NCI-H2196 treated with DMSO at 0.1 percent for 48 hours (cell line): ENCODE measurements at regions not wholly inside any gene's neighbourhood (a gene's known extent, or its start where the extent isn't known, plus 50 kb on each side); places are given as distances from the start of the nearest gene placed in this dataset.

Experiments used
- DNase-seq: peaks from one replicate; lab custom pipeline; 2025; ENCODE audit not compliant: unreplicated experiment; lab: John Stamatoyannopoulos, UW

DNA sequence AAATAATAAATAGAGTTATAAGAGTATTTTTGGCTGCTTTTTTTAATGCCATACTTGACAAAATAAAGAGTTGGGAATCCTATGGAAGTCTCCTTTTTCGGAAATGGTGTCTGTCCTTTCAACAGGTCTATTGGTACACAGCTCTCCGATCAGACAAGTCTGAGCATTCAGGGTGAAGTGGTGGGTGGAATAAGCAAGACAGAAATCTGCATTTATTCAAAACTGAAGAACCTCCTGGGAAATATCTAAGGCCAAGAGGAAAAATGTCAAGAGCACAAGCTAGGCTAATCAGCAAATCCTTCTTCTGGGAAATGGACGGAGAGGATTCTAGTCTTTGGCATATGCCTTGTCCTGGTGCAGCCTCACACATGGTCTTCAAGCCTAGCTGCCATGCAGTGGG is 309.0 kb downstream of the CENPC start:
- no peak for DNase-seq

DNA sequence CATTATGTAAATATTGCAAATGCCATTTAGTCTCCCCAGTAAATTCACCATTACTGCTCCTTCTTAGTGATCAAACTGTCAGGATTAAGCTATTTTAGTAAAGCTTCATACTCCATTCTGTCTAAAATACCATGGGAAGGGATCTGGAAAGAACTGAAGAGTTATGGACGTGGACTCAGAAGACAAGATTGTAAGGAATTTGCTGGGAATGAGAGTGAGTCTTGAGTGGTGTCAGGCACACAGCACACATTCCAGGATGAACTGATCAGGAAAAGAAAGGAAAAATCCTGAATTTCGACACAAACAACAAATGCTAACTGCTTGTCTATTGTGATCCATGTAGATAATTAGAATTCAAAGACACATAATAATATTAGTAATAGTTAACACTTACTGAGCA is 311.0 kb downstream of the CENPC start:
- no peak for DNase-seq

DNA sequence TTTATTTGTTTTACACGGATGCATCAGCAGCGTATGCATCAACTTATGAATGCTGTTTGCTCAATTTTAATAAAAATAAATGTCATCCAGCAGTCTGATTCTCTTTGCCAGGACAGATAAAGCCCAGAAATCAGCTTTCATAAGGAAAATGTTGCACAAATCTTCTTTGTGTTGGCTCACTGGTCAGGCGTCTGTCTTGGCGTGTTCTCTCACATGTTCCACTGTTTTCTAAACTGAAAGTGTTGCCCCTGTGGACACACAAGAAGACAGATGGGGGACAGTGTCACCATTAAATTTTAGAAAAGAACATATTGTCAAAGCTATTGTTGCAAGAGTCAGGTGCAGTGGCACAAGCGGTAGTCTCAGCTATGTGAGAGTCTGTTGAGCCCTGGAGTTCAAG is 316.2 kb downstream of the CENPC start:
- DNase-seq = no peak

DNA sequence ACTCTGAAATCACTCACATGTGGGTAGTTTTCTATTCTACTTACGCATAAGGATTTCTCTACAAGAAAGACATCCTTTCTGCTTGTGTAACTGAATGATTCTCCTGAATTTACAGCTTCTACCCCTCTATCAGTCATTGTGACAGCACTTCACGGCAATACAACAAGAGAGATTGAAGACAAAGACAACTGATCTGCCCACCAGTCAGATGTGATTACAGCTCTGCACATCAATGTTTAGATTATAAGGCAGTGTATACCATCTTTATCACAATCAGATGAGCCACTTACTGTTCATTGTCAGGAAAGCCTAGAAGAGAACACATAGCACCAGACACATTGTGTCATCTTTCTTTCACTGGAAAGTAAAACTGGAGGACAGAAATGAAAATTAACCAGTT is 324.4 kb downstream of the CENPC start:
- no peak for DNase-seq

DNA sequence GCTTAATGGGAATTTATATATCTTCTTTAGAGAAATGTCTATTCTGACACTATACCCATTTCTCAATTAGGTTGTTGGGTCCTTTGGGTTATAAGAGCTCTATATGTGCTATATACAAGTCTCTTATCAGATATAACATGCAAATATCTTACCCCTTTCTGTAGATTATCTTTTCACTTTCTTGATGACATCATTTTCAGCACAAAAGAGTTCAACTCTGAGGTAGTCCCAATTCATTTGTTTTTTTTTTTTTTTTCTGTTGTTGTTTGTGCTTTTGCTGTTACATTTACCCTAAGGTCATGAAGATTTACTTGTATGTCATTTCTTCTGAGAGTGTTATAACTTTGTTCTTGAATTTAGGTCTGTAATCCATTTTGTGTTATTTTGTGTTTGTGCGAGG is 326.4 kb downstream of the CENPC start:
- no peak for DNase-seq

DNA sequence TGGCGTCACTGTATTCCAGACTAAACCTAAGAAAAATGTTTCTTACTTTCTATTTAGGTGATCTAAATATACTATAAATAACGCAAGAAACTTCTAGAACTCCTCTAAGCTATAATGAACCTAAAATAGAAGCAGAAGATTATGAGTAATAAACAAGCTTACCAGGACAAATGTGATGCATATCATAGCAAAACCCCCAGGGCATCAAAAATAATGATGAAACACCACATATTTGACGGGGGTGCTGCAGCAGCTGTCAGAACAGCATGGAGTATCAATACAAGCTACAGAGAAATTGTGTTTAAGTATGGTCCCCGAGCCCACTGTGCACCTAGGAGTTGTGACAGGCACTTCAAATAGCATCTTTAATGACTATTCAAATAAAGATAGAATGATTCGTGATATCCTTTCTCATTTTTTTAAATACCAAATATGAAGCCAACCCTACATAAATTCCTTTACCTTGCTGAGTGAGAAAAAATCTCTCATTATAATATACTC is 337.3 kb downstream of the CENPC start:
- no peak for DNase-seq

DNA sequence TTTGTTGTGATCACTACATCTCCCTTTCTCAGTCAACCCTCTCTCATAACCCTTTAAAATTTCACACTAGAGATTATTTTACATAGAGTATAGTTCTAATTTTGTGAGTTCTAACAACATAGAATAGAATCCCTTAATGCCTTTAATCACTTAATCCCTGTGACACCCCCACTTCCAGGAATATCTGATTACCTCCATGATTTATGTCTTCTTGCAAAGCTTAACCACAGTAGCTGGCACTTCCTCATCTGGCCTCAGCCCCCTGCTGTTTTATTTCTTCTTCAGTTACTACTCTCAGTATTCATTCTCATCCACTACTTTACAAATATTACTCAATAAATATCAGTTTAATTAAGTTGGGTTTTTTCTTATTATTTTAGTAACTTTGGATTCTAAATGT is 340.9 kb downstream of the CENPC start:
- no peak for DNase-seq

DNA sequence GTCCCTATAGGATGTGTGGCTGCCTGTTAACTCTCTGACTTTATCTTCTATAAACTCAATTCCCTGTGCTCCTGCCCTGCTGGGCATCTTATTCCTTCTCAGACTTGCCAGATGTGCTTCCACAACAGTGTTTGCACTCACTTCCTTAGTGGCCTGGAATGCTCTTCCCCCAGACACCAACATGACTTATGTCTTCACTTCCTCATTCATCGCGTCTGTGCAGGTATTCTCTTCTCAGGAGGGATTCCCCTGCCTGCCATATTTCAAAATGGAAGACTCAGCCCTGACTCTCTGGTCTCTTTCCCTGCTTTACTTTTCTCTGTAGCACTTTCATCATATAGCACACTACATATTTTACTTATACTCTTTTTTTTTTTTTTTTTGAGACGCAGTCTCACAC is 344.0 kb downstream of the CENPC start:
- DNase-seq = no peak

DNA sequence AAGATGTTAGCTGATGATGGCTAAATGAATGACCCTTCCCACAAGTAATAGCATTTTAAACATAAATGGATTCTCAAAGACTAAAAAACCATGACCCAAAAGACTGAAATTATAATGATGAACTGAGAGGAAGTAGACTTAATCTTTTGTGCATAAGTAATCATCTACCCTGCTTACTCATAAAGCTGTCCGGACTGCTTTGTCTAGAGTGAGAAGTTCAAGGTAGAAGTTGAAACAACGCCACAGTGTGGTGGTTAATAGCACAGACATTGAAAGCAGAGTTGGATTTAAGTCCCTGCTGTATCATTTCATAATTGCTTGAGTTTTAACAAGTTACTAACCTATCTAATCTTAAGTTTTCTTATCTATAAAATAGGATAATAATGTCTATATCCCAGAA is 346.6 kb downstream of the CENPC start:
- DNase-seq = no peak

DNA sequence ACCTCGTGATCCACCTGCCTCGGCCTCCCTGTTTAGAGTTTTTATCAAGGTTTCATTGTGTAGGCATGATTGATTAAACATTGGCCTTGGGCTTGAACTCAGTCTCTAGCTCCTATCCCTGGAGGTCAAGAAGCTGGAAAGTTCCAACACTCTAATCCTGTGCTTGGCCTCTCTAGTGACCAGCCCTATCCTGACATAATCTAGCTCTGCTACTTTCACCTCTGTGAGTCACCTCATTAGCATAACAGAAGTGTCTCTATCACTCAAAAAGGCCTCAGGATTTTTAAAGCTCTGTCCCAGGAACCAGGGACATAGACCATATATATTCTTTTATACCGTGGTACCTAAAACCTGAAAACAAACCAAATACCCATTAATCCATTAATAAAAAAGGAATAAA is 377.5 kb downstream of the CENPC start:
- no peak for DNase-seq

DNA sequence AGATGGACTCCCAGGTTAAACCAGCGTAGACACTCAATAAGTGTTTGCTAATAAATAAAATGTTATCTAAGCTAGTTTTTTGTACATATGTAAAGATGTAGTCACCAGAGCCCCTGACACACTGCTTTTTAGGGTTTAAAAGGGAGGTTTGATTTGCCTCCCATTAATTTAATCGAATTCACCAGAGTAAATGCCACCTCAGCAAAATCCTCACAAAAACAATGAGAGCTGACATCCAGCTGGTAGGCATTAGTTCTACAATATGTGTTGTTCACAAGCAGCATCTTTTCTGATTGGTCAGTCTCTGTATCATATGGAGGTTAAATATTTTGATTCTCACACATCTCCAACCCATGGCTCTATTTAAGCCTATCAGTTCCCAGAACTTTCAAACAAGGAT is 382.6 kb downstream of the CENPC start:
- no peak for DNase-seq

DNA sequence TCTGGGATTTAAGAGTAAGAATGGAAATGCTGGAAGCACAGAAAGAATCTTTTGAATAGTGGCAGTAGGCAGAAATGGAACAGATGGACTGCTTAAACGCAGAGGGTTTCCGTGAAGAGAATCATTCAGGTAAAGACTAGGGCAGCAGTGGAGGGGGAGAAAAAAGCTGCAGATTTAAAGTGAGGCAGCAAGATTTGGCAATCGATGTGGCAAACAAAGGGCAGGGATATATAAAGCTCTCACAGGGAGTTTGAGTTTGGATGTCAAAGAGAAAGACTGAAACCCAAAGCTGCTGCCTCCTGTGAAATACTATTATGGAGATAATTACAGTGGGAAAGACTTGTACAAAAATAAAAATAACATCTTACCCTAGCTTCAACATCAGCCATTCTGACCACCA is 384.0 kb downstream of the CENPC start:
- no peak for DNase-seq

DNA sequence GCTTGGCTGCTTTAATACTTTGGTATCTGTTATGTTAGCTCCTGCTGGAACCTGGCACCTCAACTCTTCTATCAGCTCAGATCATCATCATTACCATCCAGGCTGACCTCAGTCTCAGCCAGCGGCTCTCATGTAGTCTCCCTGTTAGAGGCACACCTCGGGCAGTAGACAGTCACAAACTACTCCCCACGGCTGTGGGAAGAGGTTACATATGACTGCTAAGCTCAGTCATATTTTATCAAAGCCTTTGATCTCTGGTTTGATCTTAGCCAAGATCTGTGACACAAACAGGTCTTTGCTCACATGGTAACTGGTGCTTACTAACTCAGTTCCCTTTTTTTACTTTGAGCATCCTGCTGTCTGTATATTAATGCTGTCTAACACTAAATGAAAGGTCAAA is 384.9 kb downstream of the CENPC start:
- DNase-seq = no peak

DNA sequence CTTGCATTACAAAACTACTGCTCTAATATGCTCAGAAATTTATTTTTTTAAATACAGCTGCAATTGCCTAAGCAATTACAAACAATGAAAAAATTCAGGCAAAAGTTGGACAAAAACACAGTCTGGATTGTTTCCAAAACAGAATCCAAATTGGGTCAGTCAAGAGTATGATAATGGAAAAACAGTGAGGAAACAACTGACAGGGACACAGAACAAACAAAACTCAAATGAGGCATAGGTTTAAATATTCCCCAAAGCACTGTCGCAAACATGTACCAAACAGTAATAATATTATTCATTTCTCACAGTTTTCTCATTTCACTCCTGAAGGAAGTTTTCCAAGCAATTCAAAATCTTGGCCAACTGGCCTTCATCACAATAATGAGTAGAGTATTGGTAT is 386.6 kb downstream of the CENPC start:
- no peak for DNase-seq

DNA sequence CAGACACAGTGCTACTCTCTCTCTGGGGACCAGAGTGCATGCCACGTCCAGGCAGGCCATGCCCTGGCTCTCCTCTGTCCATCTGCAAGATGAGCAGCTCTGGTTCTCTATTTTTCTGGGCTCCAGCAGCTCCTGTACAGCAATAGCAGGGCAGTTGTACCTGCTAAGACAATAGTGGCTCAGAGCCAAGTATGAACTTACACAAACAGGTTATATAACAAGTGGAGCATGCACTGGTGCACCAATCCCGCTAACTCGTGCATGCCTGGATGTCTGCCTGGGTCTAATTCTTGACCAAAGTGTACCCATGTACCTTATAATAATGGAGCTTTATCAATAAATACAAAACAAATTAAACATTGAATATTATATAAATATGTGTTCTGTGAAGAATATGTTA is 392.3 kb downstream of the CENPC start:
- no peak for DNase-seq

DNA sequence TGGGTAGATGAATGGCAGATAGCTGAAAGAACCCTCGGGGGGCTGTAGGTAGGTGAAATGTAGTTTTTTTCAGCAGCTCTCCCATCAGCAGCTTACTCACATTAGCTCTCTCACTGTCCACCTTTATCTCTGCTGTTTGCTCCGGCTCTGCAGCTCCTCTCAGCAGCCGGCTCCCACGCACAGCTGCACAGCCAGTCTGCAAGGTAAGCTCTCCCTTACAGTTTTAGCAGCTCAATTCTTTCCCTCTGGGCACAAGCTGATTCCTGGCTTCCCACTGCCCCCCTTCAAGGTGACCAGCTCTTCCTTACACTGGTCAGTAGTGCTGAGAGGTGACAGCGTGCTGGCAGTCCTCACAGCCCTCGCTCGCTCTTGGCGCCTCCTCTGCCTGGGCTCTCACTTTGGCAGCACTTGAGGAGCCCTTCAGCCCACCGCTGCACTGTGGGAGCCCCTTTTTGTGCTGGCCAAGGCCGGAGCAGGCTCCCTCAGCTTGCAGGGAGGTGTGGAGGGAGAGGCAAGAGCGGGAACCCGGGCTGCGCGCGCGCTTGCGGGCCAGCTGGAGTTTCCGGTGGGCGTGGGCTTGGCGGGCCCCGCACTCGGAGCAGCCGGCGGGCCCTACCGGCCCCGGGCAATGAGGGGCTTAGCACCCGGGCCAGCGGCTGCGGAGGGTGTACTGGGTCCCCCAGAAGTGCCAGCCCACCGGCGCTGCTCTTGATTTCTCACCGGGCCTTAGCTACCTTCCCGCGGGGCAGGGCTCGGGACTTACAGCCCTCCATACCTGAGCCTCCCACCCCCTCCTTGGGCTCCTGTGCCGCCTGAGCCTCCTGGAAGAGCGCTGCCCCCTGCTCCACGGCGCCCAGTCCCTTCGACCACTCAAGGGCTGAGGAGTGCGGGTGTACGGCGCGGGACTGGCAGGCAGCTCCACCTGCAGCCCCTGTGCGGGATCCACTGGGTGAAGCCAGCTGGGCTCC is 393.6 kb downstream of the CENPC start:
- DNase-seq = no peak

DNA sequence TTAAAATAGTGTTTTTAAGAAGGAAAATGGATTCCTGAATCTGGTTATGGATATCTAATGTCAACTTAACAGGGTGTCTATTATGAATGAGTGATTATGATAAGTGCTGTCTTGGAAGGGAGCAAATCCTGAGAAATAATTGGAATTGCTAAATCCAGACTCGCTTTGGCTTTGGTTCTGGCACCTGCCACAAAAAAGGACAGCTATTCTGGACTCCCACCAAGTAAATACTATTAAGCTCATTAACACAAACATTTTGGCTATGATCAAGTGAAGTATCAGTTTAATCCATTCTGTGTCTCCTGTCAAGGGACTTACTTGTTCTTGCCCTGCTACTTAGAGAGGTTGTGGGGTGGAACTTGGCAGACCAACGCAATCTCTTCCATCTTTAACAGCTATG is 403.7 kb downstream of the CENPC start:
- DNase-seq = no peak

DNA sequence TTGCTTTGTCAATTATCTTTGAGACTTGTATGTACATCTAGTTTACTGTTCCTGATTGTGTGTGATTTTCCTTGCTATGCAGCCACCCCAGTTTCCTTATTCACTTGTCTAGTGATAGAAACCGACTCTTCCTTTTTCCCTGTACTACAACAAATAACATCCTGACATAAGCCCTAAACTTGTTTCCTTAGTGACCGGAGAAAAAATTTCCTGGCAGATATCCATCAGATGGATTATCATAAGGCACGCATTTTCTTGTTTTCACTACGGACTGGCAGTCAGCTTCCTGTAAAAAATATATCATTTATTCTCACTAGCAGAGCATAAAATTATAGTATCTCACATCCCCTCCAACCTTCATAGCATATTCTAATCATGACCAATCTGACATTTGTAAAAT is 410.7 kb downstream of the CENPC start:
- DNase-seq = no peak

DNA sequence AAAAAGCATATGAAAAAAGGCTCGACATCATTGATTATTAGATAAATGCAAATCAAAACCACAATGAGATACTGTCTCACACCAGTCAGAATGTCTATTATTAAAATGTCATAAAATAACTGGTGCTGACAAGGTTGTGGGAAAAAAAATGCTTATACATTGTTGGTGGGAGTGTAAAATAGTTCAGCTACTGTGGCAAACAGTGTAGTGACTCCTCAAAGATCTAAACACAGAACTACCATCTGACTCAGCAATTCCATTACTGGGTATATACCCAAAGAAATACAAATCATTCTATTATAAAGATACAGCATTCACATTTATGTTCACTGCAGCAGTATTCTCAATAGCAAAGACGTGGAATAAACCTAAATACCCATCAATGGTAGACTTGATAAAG is 412.1 kb downstream of the CENPC start:
- DNase-seq = no peak

DNA sequence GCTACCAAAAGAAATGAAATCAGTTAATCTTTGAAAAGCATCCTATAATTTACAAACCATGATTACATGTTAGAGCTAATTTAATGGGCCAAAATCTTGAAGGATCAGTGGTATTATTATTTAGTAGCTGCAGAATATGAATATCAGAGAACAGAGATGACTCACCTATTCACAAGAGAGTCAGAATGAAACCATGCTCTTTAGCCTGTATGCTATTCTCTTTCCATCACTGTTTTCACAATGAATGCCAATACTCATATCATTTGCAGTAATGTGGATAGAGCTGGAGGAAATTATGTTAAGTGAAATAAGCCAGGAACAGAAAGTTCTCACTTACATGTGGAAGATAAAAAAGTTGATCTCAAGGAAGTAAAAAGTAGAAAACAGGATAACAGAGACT is 414.1 kb downstream of the CENPC start:
- no peak for DNase-seq

DNA sequence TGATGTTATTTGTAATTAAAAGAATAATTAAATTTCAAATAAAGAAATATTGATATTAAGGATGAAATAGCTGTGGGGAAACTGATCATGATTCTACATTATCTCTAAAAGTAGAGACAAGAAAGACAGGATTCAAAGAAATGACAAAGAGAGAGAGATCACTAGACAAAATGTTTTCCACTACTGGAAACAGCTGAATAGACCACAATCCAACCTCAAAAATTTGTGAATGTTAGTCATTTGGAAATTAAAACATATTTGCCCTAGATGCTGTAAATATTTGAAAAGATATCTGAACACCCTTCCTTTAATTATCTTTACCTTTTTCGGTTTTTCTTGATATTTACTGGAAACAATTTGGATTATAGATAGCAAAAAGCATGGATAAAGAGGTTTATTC is 414.9 kb downstream of the CENPC start:
- DNase-seq = no peak

DNA sequence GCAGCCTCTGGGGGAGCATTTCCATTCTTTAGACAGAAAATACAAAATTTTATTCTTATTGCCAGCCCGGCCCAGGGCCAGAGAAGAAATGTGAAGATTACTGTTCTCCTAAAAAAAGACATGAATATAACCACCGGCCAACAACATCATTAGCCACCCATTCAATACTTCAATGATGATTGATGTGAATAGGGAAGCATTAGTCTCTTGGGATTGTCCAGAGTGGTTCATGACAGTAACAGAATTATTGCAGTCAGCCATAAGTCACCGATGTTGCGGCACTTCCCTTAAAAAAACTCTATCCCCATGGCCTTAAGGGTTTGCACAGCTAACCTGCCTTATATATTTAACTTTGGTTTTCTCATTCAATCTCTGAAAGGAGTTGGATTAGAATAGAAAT is 418.7 kb downstream of the CENPC start:
- DNase-seq = no peak
